Suprapubic skin (tissue), 4 donors: ENCODE measurements at regions not wholly inside any gene's neighbourhood (a gene's known extent, or its start where the extent isn't known, plus 50 kb on each side); places are given as distances from the start of the nearest gene placed in this dataset.

Experiments used
- DNase-seq, 2 donors: peaks; one replicate each; pipeline ENCODE4 v3.0.0-alpha.2; 2019; ENCODE audit warnings: low spot score in 2 of 2
- H3K27ac ChIP-seq: fragments of 200-600 bp; sonication (generic); one replicate; pipeline ENCODE4 v1.5.1; 2019
- H3K27me3 ChIP-seq: fragments of 200-600 bp; sonication (generic); one replicate; pipeline ENCODE4 v1.5.1; 2019
- H3K36me3 ChIP-seq: fragments of 200-600 bp; sonication (generic); one replicate; pipeline ENCODE4 v1.5.1; 2019
- H3K4me1 ChIP-seq: fragments of 200-600 bp; sonication (generic); one replicate; pipeline ENCODE4 v1.5.1; 2019
- H3K4me3 ChIP-seq: fragments of 200-600 bp; sonication (generic); one replicate; pipeline ENCODE4 v1.5.1; 2019; ENCODE audit warnings: mild to moderate bottlenecking
- H3K9me3 ChIP-seq: fragments of 200-600 bp; sonication (generic); one replicate; pipeline ENCODE4 v1.5.1; 2019
- CTCF ChIP-seq, 2 donors: fragments of 200-600 bp in 1 of 2; fragments of 450-650 bp in 1 of 2; sonication (generic) in 1 of 2; IDR thresholded peaks; one replicate each; pipeline ENCODE4 v1.5.1; 2016 to 2019; ENCODE audit warnings: antibody characterized with exemption in 2 of 2, mild to moderate bottlenecking in 1 of 2, moderate library complexity in 1 of 2
- EP300 ChIP-seq: sonication (generic); formaldehyde crosslinking; IDR thresholded peaks from one replicate; pipeline ENCODE4 v1.6.1; 2017; ENCODE audit warnings: antibody characterized with exemption
- POLR2A ChIP-seq, 2 donors: fragments of 450-650 bp; IDR thresholded peaks; one replicate each; pipeline ENCODE4 v1.6.1; 2017; ENCODE audit warnings: antibody characterized with exemption in 2 of 2, mild to moderate bottlenecking in 2 of 2, moderate library complexity in 2 of 2
- POLR2AphosphoS5 ChIP-seq, 3 donors: sonication (generic); formaldehyde crosslinking; IDR thresholded peaks; one replicate each; pipeline ENCODE4 v1.6.1; 2017; ENCODE audit warnings: antibody characterized with exemption in 3 of 3
- WGBS: methylation state at CpG from one replicate; pipeline ENCODE4 v1.1.5; 2018; 5-methylcytosine and 5-hydroxymethylcytosine counted together

- Histone ChIP-seq H3K4me3 (no peak overlapping the region), H3K4me1 (no peaks in the 10 kb centered on the region), H3K27me3 (no peaks in the 10 kb centered on the region), H3K9me3 (no peaks in the 10 kb centered on the region), H3K36me3 (no peaks in the 10 kb centered on the region), H3K27ac (no peak overlapping the region)
- WGBS, result 80% methylated on average over 5 of the region's 5 CpGs
- TF ChIP-seq CTCF (IDR thresholded peaks at IDR 0.05) (no peak), EP300 (no peak), POLR2AphosphoS5 (IDR thresholded peaks at IDR 0.05) (no peak), POLR2A (IDR thresholded peaks at IDR 0.05) (no peak)
- DNase-seq, result no peak
Observed at GRCh38 chr1:221916176-221916575, 174.3 kb upstream of the DUSP10 start.

DNA sequence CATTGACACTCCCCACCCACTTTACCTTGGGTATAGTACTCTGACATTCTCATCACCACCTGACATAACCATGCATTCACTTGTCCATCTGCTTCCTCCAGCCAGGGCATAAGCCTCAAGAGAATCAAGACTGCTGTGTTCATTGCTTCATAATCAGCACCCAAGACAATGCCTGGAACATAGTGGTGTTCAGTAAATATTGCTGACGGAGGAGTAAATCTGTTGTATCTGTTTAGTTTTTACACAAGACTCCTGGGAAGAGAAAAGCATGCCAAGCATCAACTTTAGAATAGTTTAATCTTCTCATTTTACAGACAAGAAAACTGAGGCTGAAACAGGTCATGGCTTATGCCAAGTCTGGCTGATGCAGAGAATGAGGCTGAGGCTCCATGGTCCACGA is 173.9 kb upstream of the DUSP10 start:
- Histone ChIP-seq H3K4me3 (no peak overlapping the region), H3K9me3 (no peaks in the 10 kb centered on the region), H3K4me1 (no peaks in the 10 kb centered on the region), H3K36me3 (no peaks in the 10 kb centered on the region), H3K27ac (no peak overlapping the region), H3K27me3 (no peaks in the 10 kb centered on the region)
- TF ChIP-seq CTCF (IDR thresholded peaks at IDR 0.05), result no peak
- TF ChIP-seq POLR2AphosphoS5 (IDR thresholded peaks at IDR 0.05), result no peak
- no peak for TF ChIP-seq EP300
- TF ChIP-seq POLR2A (IDR thresholded peaks at IDR 0.05), result no peak
- WGBS, result 84% methylated on average over 2 of the region's 2 CpGs
- DNase-seq, result no peak

DNA sequence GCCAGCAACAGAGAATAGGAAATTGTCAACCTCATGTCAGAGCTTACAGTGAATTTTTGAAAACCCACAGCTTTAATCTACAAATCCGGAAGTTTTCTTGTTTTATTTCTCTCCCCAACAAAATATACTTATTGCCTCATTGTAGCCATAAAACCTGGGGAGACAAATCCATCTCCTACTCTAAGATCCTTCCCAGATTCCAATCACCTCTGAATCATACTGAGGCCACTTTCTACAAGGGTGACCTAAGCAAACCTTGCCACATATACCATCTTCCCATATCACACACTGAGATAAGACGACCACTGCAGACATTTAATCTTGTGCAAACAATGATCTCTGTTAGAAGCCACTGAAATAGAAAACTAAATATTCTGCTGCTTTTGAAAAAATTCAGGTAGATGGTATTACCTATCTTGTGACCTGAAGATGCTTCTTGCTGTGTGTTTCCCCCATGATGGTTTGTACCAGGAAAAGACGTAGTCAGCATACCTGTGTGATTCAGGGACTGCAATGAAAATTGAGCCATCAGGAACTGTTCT is 171.5 kb upstream of the DUSP10 start:
- Histone ChIP-seq H3K4me1 (no peaks in the 10 kb centered on the region), H3K27me3 (no peaks in the 10 kb centered on the region), H3K36me3 (no peaks in the 10 kb centered on the region), H3K27ac (no peak overlapping the region), H3K4me3 (no peak overlapping the region), H3K9me3 (no peaks in the 10 kb centered on the region)
- 87% methylated on average over 3 of the region's 3 CpGs for WGBS
- no peak for TF ChIP-seq POLR2AphosphoS5 (IDR thresholded peaks at IDR 0.05)
- TF ChIP-seq CTCF (IDR thresholded peaks at IDR 0.05), result no peak
- TF ChIP-seq EP300, result no peak
- TF ChIP-seq POLR2A (IDR thresholded peaks at IDR 0.05), result no peak
- DNase-seq, result no peak

DNA sequence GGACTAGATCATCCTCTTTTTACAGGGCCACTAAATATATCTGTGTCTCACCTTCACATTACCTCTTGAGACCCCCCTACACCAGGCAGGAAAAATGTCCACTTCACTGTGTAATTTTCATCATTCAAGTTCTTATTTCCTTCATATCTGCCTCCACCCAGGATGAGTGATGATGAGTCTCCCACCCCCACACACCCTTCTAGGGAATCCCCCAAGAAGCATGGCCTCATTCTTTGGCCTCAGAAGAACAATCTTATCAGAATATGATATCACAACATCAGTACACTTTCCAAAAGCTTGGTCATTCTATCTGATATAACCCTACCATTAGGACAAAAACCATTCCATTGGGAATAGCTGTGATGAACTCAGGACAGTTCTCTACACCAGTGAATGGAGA is 170.3 kb upstream of the DUSP10 start:
- no peaks in the 10 kb centered on the region for H3K9me3 ChIP-seq
- H3K27me3 ChIP-seq, result no peaks in the 10 kb centered on the region
- DNase-seq, result no peak
- no peak overlapping the region for H3K27ac ChIP-seq
- H3K4me3 ChIP-seq, result no peak overlapping the region
- H3K36me3 ChIP-seq, result no peaks in the 10 kb centered on the region
- TF ChIP-seq POLR2A (IDR thresholded peaks at IDR 0.05) (no peak), POLR2AphosphoS5 (IDR thresholded peaks at IDR 0.05) (no peak), EP300 (no peak), CTCF (IDR thresholded peaks at IDR 0.05) (no peak)
- no peaks in the 10 kb centered on the region for H3K4me1 ChIP-seq

GRCh38 chr1:221911714-221912113 is 169.8 kb upstream of the DUSP10 start:
- Histone ChIP-seq H3K9me3 (no peaks in the 10 kb centered on the region), H3K4me3 (no peak overlapping the region), H3K27me3 (no peaks in the 10 kb centered on the region), H3K27ac (no peak overlapping the region), H3K36me3 (no peaks in the 10 kb centered on the region), H3K4me1 (no peaks in the 10 kb centered on the region)
- 83% methylated on average over 1 of the region's 1 CpG for WGBS
- no peak for TF ChIP-seq CTCF (IDR thresholded peaks at IDR 0.05)
- DNase-seq, result no peak
